HT1080 (cell line): ENCODE measurements at regions not wholly inside any gene's neighbourhood (a gene's known extent, or its start where the extent isn't known, plus 50 kb on each side); places are given as distances from the start of the nearest gene placed in this dataset.
A peak's percentile ranks its signal among the peaks of the same experiment; 100 is the strongest.

Experiments used
- DNase-seq: peaks from one replicate; pipeline ENCODE4 v3.0.0-alpha.2; 2015; ENCODE audit warnings: low read depth

- peak; percentile 20 for DNase-seq
Measured at GRCh38 chr5:152271420-152271819, 133.7 kb downstream of the NMUR2 start.

- DNase-seq, result no peak
Measured at GRCh38 chr5:152270096-152270495, 135.0 kb downstream of the NMUR2 start.

- DNase-seq, result no peak
Measured at GRCh38 chr5:152269533-152269932, 135.5 kb downstream of the NMUR2 start.

- DNase-seq, result no peak
Measured at GRCh38 chr5:152264645-152265254, 140.3 kb downstream of the NMUR2 start.

- no peak for DNase-seq
Measured at GRCh38 chr5:152262667-152263066, 142.4 kb downstream of the NMUR2 start.

GRCh38 chr5:152260940-152261339 lies 144.1 kb downstream of the NMUR2 start:
- DNase-seq, result no peak

GRCh38 chr5:152259702-152260101 lies 145.4 kb downstream of the NMUR2 start:
- peak; percentile 7 for DNase-seq

GRCh38 chr5:152256580-152256979 lies 148.5 kb downstream of the NMUR2 start:
- no peak for DNase-seq

- no peak for DNase-seq
Measured at GRCh38 chr5:152255411-152255810, 149.7 kb downstream of the NMUR2 start.

- no peak for DNase-seq
Measured at GRCh38 chr5:152247850-152248385, 157.2 kb downstream of the NMUR2 start.

- DNase-seq, result no peak
Measured at GRCh38 chr5:152246401-152246800, 158.7 kb downstream of the NMUR2 start.

- DNase-seq, result no peak
Measured at GRCh38 chr5:152237531-152237930, 167.5 kb downstream of the NMUR2 start.

GRCh38 chr5:152226191-152226590 lies 178.9 kb downstream of the NMUR2 start:
- no peak for DNase-seq

GRCh38 chr5:152221721-152222629 lies 183.1 kb downstream of the NMUR2 start:
- no peak for DNase-seq

- DNase-seq, result no peak
Measured at GRCh38 chr5:152218694-152219093, 186.4 kb downstream of the NMUR2 start.

- no peak for DNase-seq
Measured at GRCh38 chr5:152205804-152206203, 199.3 kb downstream of the NMUR2 start.

- DNase-seq, result no peak
Measured at GRCh38 chr5:152202321-152202720, 202.8 kb downstream of the NMUR2 start.

- no peak for DNase-seq
Measured at GRCh38 chr5:152193391-152194107, 211.5 kb downstream of the NMUR2 start.

GRCh38 chr5:152188251-152188650 lies 216.8 kb downstream of the NMUR2 start:
- no peak for DNase-seq

GRCh38 chr5:152187668-152188067 lies 217.4 kb downstream of the NMUR2 start:
- DNase-seq, result no peak

GRCh38 chr5:152185547-152186245 lies 219.4 kb downstream of the NMUR2 start:
- DNase-seq, result no peak
